ENCODE measurements at regions not wholly inside any gene's neighbourhood (a gene's known extent, or its start where the extent isn't known, plus 50 kb on each side); places are given as distances from the start of the nearest gene placed in this dataset.

DNA sequence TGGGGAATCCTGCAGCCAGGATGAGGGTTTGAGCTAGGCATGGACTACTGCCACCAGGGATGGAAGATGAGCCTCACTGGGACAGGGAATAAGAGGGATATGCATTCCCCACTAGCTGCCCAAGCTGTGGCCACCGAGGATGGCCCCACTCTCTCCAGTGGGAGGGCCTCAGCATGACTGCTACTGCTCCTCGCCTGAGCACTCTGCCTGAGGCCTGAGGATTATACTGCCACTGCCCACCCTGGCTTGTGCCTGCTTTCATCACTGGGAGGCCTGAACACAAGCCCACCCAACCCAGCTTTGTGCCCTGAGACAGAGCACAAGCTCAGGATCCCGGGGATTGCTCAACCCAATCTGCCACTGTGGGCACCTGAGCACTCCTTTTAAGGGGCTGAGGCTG lies 425.6 kb downstream of the RASEF start:
- no peaks in the 10 kb centered on the region for H3K27me3 ChIP-seq
- no peaks in the 10 kb centered on the region for H3K4me1 ChIP-seq
- TF ChIP-seq, protein P1, sequence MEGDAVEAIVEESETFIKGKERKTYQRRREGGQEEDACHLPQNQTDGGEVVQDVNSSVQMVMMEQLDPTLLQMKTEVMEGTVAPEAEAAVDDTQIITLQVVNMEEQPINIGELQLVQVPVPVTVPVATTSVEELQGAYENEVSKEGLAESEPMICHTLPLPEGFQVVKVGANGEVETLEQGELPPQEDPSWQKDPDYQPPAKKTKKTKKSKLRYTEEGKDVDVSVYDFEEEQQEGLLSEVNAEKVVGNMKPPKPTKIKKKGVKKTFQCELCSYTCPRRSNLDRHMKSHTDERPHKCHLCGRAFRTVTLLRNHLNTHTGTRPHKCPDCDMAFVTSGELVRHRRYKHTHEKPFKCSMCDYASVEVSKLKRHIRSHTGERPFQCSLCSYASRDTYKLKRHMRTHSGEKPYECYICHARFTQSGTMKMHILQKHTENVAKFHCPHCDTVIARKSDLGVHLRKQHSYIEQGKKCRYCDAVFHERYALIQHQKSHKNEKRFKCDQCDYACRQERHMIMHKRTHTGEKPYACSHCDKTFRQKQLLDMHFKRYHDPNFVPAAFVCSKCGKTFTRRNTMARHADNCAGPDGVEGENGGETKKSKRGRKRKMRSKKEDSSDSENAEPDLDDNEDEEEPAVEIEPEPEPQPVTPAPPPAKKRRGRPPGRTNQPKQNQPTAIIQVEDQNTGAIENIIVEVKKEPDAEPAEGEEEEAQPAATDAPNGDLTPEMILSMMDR (IDR thresholded peaks at IDR 0.05): no peak
- H3K27ac ChIP-seq: no peak overlapping the region
- H3K9me3 ChIP-seq: peaks cover 0 to 26% of the 10 kb centered on the region in 2 donors
- DNase-seq (ENCODE audit: low spot score): no peak
- H3K4me3 ChIP-seq: no peak overlapping the region
- no peaks in the 10 kb centered on the region for H3K36me3 ChIP-seq

DNA sequence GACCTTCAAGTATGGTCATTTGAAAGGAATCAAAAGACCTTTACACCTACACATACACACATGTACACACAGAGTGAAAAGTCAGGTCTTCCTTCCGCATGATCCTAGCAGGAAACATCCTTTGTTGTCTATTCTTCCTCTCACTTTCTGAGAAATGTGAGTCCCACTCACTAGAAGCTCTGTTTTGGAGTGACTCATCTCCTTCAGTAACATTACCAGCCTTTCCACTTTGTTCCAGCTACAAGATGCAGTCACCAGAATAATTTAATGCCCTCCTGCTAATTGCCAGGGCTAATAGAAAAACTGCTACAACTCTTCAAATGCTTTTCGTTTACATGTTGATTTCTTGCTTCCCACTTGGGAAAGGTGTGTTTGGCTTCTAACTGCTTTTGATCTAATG lies 417.3 kb downstream of the RASEF start:
- DNase-seq (ENCODE audit: low spot score): no peak

DNA sequence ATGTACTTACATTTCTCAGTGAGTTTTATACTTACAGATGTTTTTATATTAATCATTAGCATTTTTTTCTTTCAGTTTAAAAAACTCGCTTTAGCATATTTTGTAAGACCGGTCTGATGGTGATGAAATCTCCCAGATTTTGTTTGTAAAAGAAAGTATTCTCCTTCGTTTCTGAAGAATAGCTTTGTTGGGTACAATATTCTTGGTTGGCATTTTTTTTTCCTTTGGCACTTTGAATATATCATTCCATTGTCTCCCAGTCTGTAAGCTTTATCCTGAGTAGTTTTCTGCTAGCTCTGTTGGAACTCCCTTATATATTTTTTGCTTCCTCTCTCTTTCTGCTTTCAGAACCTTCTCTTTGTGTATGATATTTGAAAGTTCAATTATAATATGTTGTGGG lies 412.6 kb downstream of the RASEF start:
- Histone ChIP-seq H3K9me3 (peaks cover 0 to 26% of the 10 kb centered on the region in 2 donors), H3K27ac (no peak overlapping the region), H3K36me3 (no peaks in the 10 kb centered on the region), H3K27me3 (no peaks in the 10 kb centered on the region), H3K4me3 (no peak overlapping the region), H3K4me1 (no peaks in the 10 kb centered on the region)
- TF ChIP-seq, protein P1 (IDR thresholded peaks at IDR 0.05): no peak
- no peak for DNase-seq (ENCODE audit: low spot score)

More for the DNA sequence above, 417.3 kb downstream of the RASEF start:
- Histone ChIP-seq H3K4me3 (no peak overlapping the region), H3K27me3 (no peaks in the 10 kb centered on the region), H3K9me3 (peaks cover 0 to 15% of the 10 kb centered on the region in 2 donors), H3K4me1 (no peaks in the 10 kb centered on the region), H3K36me3 (no peaks in the 10 kb centered on the region), H3K27ac (no peak overlapping the region)
- TF ChIP-seq, protein P1 (IDR thresholded peaks at IDR 0.05): no peak

DNA sequence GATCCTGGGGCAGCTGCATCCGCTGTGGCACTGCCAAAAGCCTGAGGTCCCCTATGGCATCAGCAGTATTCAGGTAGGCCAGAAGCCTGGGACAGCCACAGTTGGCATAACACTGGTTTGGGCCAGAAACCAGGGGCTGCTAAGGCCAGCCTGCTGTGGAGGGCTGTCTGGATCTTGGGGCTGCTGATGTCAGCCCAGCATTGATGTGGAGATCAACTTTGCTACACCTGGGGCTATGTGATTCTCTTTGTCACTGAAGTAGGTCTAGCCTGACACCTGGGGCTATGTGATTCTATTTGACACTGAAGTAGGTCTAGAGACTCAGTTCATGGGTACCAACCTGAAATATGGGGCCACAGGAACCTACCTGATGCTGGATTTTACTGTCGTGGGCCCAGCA lies 411.5 kb downstream of the RASEF start:
- Histone ChIP-seq H3K36me3 (no peaks in the 10 kb centered on the region), H3K9me3 (peaks cover 0 to 26% of the 10 kb centered on the region in 2 donors), H3K27me3 (no peaks in the 10 kb centered on the region), H3K4me3 (no peak overlapping the region), H3K27ac (no peak overlapping the region), H3K4me1 (no peaks in the 10 kb centered on the region)
- TF ChIP-seq, protein P1 (IDR thresholded peaks at IDR 0.05): no peak
- no peak for DNase-seq (ENCODE audit: low spot score)

DNA sequence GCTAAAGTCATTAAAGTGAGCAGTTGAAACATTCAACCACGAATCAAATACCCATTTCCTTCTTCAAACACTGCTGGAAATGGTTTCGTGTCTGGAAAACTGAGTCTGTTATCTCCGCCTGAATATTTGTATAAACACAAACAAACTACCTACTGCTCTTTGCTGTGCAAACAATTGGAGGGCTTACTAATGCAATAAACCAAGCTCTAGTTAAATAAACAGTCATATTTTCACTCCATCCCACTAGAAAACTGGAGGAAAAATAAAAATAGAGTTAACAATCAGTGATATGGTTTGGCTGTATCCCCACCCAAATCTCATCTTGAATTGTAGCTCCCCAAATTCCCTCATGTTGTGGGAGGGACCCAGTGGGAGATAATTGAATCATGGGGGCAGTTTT lies 397.6 kb downstream of the RASEF start:
- no peak overlapping the region for H3K4me3 ChIP-seq
- no peaks in the 10 kb centered on the region for H3K9me3 ChIP-seq
- no peak for DNase-seq (ENCODE audit: low spot score)
- no peaks in the 10 kb centered on the region for H3K4me1 ChIP-seq
- H3K27ac ChIP-seq: no peak overlapping the region
- H3K27me3 ChIP-seq: no peaks in the 10 kb centered on the region
- TF ChIP-seq, protein P1 (IDR thresholded peaks at IDR 0.05): no peak
- no peaks in the 10 kb centered on the region for H3K36me3 ChIP-seq

DNA sequence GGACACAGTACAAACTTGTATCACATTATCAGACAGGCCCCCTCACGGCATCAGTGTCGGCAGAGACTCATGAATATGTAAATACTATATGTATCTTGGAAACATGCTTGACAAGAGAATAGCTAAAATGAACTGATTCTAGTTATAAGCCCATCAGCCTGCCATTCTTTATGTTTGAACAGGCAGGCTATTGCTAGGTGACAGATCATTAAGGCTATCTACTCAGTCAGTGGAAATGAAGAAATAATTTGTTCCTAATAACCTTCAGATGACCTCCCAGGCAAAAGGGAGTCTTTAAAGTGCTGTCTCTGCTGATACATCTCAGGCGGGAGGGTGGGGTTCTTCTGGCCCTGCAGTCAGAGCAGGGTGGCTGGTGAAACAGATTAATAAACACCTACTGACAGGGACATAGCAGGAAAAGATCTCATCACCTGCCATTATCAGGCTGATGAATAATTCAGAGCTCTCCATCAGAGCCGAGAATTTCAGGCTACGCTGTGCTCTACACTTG lies 394.2 kb downstream of the RASEF start:
- H3K27me3 ChIP-seq: no peaks in the 10 kb centered on the region
- H3K4me1 ChIP-seq: no peaks in the 10 kb centered on the region
- H3K4me3 ChIP-seq: no peak overlapping the region
- no peak for DNase-seq (ENCODE audit: low spot score)
- no peaks in the 10 kb centered on the region for H3K9me3 ChIP-seq
- H3K36me3 ChIP-seq: no peaks in the 10 kb centered on the region
- no peak overlapping the region for H3K27ac ChIP-seq
- TF ChIP-seq, protein P1 (IDR thresholded peaks at IDR 0.05): no peak

All from right atrium auricular region (tissue), 2 donors.